Activated T-helper 17 cell treated with anti-CD3 and anti-CD28 coated beads, Interleukin-2, amount 50 U/mL, for 72 hours (primary cell): ENCODE measurements at regions not wholly inside any gene's neighbourhood (a gene's known extent, or its start where the extent isn't known, plus 50 kb on each side); places are given as distances from the start of the nearest gene placed in this dataset.

Experiments
- ATAC-seq: fragments of 150-1000 bp; cut with Tn5 transposase; replicated peaks from 2 replicates; pipeline ENCODE4 v1.10.0; 2021; ENCODE audit warnings: mild to moderate bottlenecking, moderate library complexity
- H3K27ac Mint-ChIP-seq: one replicate; pipeline ENCODE4 v1.8.0; 2022; ENCODE audit warnings: mixed read lengths
- H3K27me3 Mint-ChIP-seq: one replicate; pipeline ENCODE4 v1.8.0; 2022; ENCODE audit warnings: mixed read lengths
- H3K36me3 Mint-ChIP-seq: one replicate; pipeline ENCODE4 v1.8.0; 2022; ENCODE audit warnings: low read depth, mild to moderate bottlenecking, mixed read lengths
- H3K4me1 Mint-ChIP-seq: one replicate; pipeline ENCODE4 v1.8.0; 2022; ENCODE audit warnings: mixed read lengths
- H3K4me3 Mint-ChIP-seq: one replicate; pipeline ENCODE4 v1.8.0; 2022; ENCODE audit warnings: mild to moderate bottlenecking, mixed read lengths
- H3K9me3 Mint-ChIP-seq: one replicate; pipeline ENCODE4 v1.8.0; 2022; ENCODE audit warnings: mixed read lengths

DNA sequence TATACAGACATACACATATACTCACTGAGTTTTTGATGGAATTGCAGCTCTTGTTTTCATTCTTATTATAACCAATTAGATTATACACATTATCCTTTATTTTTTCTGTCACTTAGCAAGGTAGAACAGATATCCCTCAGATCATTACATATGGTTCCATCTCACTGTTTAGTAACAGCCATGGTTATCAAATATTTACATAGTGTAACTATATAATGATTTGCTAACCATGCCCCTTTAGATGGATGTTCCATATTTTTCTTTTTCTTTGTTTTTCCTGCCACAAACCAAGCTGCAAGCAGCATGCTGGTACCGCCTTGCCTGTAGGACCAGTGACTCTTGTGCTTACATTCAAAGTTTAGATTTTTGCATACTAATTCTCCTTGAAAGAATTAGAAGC lies 163.4 kb upstream of the NFE2L3 start:
- Mint-ChIP-seq H3K27me3 (peaks cover 21% of the 10 kb centered on the region), H3K4me1 (no peaks in the 10 kb centered on the region), H3K9me3 (no peaks in the 10 kb centered on the region), H3K36me3 (no peaks in the 10 kb centered on the region), H3K4me3 (no peak overlapping the region), H3K27ac (no peak overlapping the region)
- no peak for ATAC-seq

DNA sequence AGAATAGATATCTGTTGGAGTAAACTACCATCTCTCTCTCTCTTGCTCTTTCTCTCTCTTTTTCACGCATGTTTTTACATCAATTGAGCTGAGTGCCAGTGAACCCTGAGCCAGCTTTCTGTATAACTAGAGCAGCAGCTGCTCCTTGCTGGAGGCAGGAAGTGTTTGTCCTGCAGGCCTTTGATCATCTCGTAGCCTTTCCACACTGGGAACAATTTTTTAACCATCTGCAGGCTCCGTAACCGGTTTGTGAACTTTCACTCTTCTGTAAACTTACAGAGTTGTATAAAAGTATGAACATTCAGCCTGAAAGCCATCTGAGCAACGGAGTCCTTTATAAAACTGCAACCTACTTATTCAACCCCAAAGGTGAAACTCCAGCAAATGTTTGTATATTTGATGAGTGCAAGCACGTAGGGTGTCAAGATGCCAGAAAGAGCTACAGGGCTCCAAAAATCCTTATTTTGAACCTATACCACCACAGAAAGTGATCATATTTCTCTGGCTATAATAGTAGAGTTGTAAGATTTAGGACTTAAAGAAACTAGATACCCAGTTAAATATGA lies 162.8 kb upstream of the NFE2L3 start:
- Mint-ChIP-seq H3K36me3 (no peaks in the 10 kb centered on the region), H3K27me3 (peaks cover 19% of the 10 kb centered on the region), H3K9me3 (no peaks in the 10 kb centered on the region), H3K4me3 (no peak overlapping the region), H3K27ac (no peak overlapping the region), H3K4me1 (no peaks in the 10 kb centered on the region)
- no peak for ATAC-seq

DNA sequence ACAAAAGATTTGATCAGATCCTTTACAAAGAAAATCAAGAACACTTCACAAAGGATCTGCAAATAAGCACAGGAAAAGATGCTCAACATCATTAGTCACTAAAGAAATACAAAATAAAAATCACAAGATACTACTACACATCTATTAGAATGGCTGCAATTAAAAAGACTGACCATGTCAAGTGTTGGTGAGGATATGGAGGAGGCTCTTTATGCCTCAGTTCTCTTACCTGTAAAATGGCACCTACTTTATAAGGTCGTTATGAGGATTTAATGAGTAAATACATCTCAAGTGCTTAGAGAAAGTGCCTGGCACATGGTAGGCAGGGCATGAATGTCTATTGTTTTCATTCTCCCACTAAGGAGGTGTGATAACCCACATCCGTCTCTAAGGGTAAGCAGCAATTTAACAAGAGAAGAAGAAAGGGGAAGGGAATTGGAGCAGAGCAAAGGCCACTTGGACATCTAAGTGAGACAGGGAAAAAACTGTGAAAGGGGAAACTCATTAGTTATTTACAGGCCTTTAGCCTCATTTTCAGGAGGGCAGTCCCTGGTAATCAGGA lies 157.5 kb upstream of the NFE2L3 start:
- Mint-ChIP-seq H3K27me3 (peaks cover 25% of the 10 kb centered on the region), H3K27ac (no peak overlapping the region), H3K9me3 (no peaks in the 10 kb centered on the region), H3K4me3 (no peak overlapping the region), H3K4me1 (no peaks in the 10 kb centered on the region), H3K36me3 (no peaks in the 10 kb centered on the region)
- no peak for ATAC-seq

- H3K27me3 Mint-ChIP-seq = peaks cover 25% of the 10 kb centered on the region
- no peaks in the 10 kb centered on the region for H3K36me3 Mint-ChIP-seq
- no peak overlapping the region for H3K4me3 Mint-ChIP-seq
- H3K4me1 Mint-ChIP-seq = no peaks in the 10 kb centered on the region
- no peak for ATAC-seq
- H3K27ac Mint-ChIP-seq = no peak overlapping the region
- H3K9me3 Mint-ChIP-seq = no peaks in the 10 kb centered on the region
Measured at GRCh38 chr7:25995216-25995615, 156.8 kb upstream of the NFE2L3 start.

- no peaks in the 10 kb centered on the region for H3K36me3 Mint-ChIP-seq
- H3K4me1 Mint-ChIP-seq = no peaks in the 10 kb centered on the region
- H3K27me3 Mint-ChIP-seq = peaks cover 21% of the 10 kb centered on the region
- H3K4me3 Mint-ChIP-seq = no peak overlapping the region
- ATAC-seq = no peak
- H3K27ac Mint-ChIP-seq = no peak overlapping the region
- no peaks in the 10 kb centered on the region for H3K9me3 Mint-ChIP-seq
Measured at GRCh38 chr7:25996006-25996408, 156.0 kb upstream of the NFE2L3 start.

GRCh38 chr7:25998499-25998898 lies 153.5 kb upstream of the NFE2L3 start:
- Mint-ChIP-seq H3K4me1 (no peaks in the 10 kb centered on the region), H3K36me3 (no peaks in the 10 kb centered on the region), H3K9me3 (no peaks in the 10 kb centered on the region), H3K27ac (no peak overlapping the region), H3K27me3 (peaks cover 26% of the 10 kb centered on the region), H3K4me3 (no peak overlapping the region)
- no peak for ATAC-seq

GRCh38 chr7:26000841-26001240 lies 151.2 kb upstream of the NFE2L3 start:
- Mint-ChIP-seq H3K36me3 (no peaks in the 10 kb centered on the region), H3K27ac (no peak overlapping the region), H3K27me3 (peaks cover 23% of the 10 kb centered on the region), H3K9me3 (no peaks in the 10 kb centered on the region), H3K4me1 (no peaks in the 10 kb centered on the region), H3K4me3 (no peak overlapping the region)
- no peak for ATAC-seq

DNA sequence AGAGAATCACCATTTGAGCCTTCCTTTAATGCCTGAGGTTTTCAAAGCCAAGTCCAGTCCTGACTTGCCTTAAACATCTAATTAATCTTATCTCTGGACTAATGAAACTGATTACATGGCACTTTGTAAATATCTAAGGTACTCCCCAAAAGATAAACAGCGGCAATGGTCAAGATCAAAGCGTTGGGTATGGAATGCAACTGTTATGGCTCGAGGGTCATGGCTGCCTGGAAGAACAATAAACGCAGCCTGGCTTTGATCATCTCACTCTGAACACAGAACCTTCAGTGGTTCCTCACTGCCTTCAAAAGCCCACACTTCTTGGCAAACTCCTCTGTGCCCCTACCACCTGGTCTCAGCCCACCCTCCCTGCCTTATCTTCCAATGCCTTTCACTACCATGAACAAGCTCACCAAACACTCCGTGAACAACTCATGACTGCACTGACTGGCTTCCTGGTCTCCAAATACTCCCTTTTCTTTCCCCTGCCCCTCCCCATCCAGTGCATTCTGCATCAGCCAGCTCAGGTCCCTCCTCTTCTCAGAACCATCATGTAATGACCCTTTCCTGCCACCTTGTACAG lies 150.2 kb upstream of the NFE2L3 start:
- H3K27me3 Mint-ChIP-seq = peaks cover 27% of the 10 kb centered on the region
- no peak overlapping the region for H3K4me3 Mint-ChIP-seq
- no peak overlapping the region for H3K27ac Mint-ChIP-seq
- no peaks in the 10 kb centered on the region for H3K36me3 Mint-ChIP-seq
- H3K4me1 Mint-ChIP-seq = no peaks in the 10 kb centered on the region
- H3K9me3 Mint-ChIP-seq = no peaks in the 10 kb centered on the region
- ATAC-seq = no peak

GRCh38 chr7:26005683-26006410 lies 146.2 kb upstream of the NFE2L3 start:
- H3K27me3 Mint-ChIP-seq = peaks cover 24% of the 10 kb centered on the region
- no peak overlapping the region for H3K27ac Mint-ChIP-seq
- H3K4me3 Mint-ChIP-seq = no peak overlapping the region
- H3K9me3 Mint-ChIP-seq = no peaks in the 10 kb centered on the region
- H3K36me3 Mint-ChIP-seq = no peaks in the 10 kb centered on the region
- ATAC-seq = no peak
- H3K4me1 Mint-ChIP-seq = no peaks in the 10 kb centered on the region

GRCh38 chr7:26006426-26006825 lies 145.6 kb upstream of the NFE2L3 start:
- no peak overlapping the region for H3K27ac Mint-ChIP-seq
- H3K36me3 Mint-ChIP-seq = no peaks in the 10 kb centered on the region
- no peak for ATAC-seq
- H3K27me3 Mint-ChIP-seq = peaks cover 24% of the 10 kb centered on the region
- H3K4me3 Mint-ChIP-seq = no peak overlapping the region
- no peaks in the 10 kb centered on the region for H3K4me1 Mint-ChIP-seq
- H3K9me3 Mint-ChIP-seq = no peaks in the 10 kb centered on the region

- Mint-ChIP-seq H3K27me3 (peaks cover 15% of the 10 kb centered on the region), H3K36me3 (no peaks in the 10 kb centered on the region), H3K4me1 (no peaks in the 10 kb centered on the region), H3K9me3 (no peaks in the 10 kb centered on the region), H3K4me3 (no peak overlapping the region), H3K27ac (no peak overlapping the region)
- ATAC-seq = no peak
Measured at GRCh38 chr7:26007510-26007909, 144.5 kb upstream of the NFE2L3 start.

- H3K9me3 Mint-ChIP-seq = no peaks in the 10 kb centered on the region
Measured at GRCh38 chr7:26008428-26008827, 143.6 kb upstream of the NFE2L3 start.

DNA sequence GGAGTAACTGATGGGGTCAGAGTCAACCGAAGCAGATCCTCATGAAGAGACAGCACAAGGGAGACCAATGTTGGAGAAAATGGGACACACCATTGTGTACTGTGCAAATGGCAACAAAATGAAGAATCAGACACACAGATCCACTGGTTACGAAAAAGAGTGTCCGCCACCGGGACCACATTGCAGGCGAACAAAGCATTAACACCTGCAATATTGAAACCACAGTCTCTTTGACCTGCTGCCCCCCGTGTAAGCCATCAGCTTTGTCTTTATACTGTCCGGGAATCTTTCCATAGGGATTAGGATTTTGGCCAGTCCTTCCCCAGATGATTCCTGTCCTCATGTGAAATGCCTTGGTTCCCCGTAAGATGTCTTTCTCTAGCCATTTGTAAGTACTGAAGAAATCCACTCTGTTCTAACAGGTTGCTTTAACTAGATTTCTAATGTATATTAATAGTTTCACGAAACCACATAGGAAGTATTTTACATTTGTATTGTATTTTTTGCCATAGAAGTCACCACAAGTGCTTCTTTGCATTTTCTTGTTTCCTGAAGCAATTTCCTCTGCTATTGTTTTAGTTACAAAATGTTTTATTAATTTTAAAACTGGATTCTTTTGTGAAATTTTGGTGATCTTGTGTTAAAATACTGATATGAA lies 140.8 kb upstream of the NFE2L3 start:
- Mint-ChIP-seq H3K27ac (no peak overlapping the region), H3K27me3 (peaks cover 30% of the 10 kb centered on the region), H3K4me3 (no peak overlapping the region), H3K36me3 (no peaks in the 10 kb centered on the region), H3K9me3 (peaks cover 4% of the 10 kb centered on the region), H3K4me1 (no peaks in the 10 kb centered on the region)
- ATAC-seq = no peak

More at GRCh38 chr7:26008428-26008827, 143.6 kb upstream of the NFE2L3 start:
- no peak overlapping the region for H3K27ac Mint-ChIP-seq
- H3K4me1 Mint-ChIP-seq = no peaks in the 10 kb centered on the region
- no peak overlapping the region for H3K4me3 Mint-ChIP-seq
- ATAC-seq = no peak
- peaks cover 15% of the 10 kb centered on the region for H3K27me3 Mint-ChIP-seq
- no peaks in the 10 kb centered on the region for H3K36me3 Mint-ChIP-seq

DNA sequence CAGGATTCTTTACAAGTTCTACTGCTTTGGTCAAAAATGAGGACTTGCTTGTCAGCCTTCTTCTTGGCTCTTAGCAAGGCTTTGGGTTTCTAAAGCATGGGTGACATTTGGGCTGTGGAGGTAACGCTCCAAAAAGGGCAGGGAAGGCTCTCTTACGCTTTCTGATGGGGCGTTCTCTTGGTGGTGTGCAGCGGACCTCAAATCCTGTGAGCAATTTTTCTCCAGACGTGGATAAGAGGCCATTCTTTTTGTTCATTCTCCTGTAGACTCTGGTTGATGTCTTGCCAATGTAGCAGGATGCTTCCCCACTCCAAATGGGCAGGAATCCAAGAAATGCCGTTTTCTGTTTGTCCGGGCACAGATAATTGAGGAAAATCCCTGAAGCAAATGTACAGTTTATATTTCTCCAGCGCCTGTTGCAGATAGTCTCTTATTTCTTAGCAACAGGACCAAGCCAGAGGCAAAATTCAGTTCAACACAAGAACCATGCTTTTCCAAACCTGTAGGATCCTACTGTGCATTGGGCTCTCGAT lies 138.4 kb upstream of the NFE2L3 start:
- no peak overlapping the region for H3K27ac Mint-ChIP-seq
- H3K4me1 Mint-ChIP-seq = no peaks in the 10 kb centered on the region
- no peaks in the 10 kb centered on the region for H3K36me3 Mint-ChIP-seq
- ATAC-seq = no peak
- peaks cover 7% of the 10 kb centered on the region for H3K9me3 Mint-ChIP-seq
- no peak overlapping the region for H3K4me3 Mint-ChIP-seq
- peaks cover 40% of the 10 kb centered on the region for H3K27me3 Mint-ChIP-seq
